Bronchial epithelial cell (primary cell): ENCODE measurements at regions not wholly inside any gene's neighbourhood (a gene's known extent, or its start where the extent isn't known, plus 50 kb on each side); places are given as distances from the start of the nearest gene placed in this dataset.

Source experiments
- DNase-seq: peaks from one replicate; pipeline ENCODE4 v3.0.0-alpha.2; 2010; ENCODE audit warnings: low read depth
- FAIRE-seq: peaks from 2 replicates; lab custom pipeline; 2011; peaks lifted over from hg19 to GRCh38; lab: Jason Lieb, UNC
- H3K27me3 ChIP-seq: 2 replicates; pipeline ENCODE4 v1.5.1; 2011; ENCODE audit warnings: low read length; ENCODE audit not compliant: control insufficient read depth, insufficient read depth
- H3K36me3 ChIP-seq: 2 replicates; pipeline ENCODE4 v1.5.1; 2011; ENCODE audit warnings: low read length; ENCODE audit not compliant: control insufficient read depth, insufficient read depth
- H3K4me3 ChIP-seq: 2 replicates; pipeline ENCODE4 v1.5.1; 2011; ENCODE audit warnings: mild to moderate bottlenecking, low read depth, low read length, control low read depth
- TF ChIP-seq, protein P1 (sequence below): IDR thresholded peaks from 2 replicates; pipeline ENCODE4 v1.5.1; 2011; ENCODE audit warnings: mild to moderate bottlenecking, moderate library complexity, low read length, control low read depth, inconsistent platforms; ENCODE audit not compliant: insufficient read depth, severe bottlenecking

DNA sequence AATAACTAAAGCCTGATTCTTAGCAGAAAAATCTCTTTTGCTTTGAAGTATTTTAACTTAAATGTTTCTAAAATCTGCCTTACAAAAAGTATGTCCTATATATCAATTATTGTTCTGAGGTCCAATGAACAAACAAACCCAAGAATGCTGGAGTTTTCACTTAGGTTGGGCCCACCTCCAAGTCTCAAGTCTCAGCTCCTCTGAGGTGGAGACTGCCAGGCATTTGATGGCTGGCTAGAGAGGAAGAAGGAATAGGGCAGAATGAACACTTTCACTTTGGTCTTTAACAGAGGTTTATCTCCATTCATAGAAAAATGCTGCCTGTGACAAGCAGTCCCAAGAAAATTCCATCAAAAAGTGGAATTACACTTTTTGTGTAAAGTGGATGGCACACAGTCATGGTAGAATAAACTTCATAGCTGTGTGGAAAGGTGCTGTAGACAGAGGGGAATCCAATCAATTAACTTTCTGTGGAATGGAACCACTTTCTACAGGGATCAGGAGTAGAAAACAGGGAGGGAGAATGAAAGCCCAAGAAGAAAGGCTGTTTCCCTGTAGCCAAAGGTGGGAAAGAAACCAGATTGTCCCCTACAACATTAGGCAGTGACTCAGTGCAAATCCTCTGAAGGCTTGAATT, 349.4 kb upstream of the RUNX1 start:
- FAIRE-seq (no peak), DNase-seq (no peak)
- TF ChIP-seq, protein P1, sequence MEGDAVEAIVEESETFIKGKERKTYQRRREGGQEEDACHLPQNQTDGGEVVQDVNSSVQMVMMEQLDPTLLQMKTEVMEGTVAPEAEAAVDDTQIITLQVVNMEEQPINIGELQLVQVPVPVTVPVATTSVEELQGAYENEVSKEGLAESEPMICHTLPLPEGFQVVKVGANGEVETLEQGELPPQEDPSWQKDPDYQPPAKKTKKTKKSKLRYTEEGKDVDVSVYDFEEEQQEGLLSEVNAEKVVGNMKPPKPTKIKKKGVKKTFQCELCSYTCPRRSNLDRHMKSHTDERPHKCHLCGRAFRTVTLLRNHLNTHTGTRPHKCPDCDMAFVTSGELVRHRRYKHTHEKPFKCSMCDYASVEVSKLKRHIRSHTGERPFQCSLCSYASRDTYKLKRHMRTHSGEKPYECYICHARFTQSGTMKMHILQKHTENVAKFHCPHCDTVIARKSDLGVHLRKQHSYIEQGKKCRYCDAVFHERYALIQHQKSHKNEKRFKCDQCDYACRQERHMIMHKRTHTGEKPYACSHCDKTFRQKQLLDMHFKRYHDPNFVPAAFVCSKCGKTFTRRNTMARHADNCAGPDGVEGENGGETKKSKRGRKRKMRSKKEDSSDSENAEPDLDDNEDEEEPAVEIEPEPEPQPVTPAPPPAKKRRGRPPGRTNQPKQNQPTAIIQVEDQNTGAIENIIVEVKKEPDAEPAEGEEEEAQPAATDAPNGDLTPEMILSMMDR: no peak
- H3K36me3 ChIP-seq: no peaks in the 10 kb centered on the region
- no peak overlapping the region for H3K4me3 ChIP-seq
- no peaks in the 10 kb centered on the region for H3K27me3 ChIP-seq

- Histone ChIP-seq H3K4me3 (no peak overlapping the region), H3K36me3 (no peaks in the 10 kb centered on the region), H3K27me3 (no peaks in the 10 kb centered on the region)
- FAIRE-seq: no peak
- DNase-seq: no peak
- TF ChIP-seq, protein P1: no peak
These were observed 348.7 kb upstream of the RUNX1 start for GRCh38 chr21:35397781-35398180.

DNA sequence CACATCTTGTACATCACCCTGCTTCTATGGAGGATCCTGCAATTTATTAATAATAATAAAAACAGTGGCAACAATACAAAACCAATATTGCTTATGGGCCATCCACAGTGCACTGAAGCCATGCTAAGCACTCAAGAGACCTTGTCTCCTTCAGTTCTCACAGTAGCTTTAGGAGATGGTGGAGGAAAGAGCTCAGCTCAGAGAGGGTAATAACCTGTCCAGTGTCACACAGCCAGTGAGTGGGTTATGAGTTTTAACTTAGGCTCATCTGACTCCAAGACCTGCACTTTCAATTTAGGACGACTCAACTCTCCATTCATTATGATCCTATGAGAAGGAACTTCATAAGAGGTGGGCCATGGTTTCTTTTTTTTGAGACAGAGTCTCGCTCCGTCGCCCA, 347.6 kb upstream of the RUNX1 start:
- FAIRE-seq (no peak), DNase-seq (no peak)
- Histone ChIP-seq H3K36me3 (no peaks in the 10 kb centered on the region), H3K27me3 (no peaks in the 10 kb centered on the region), H3K4me3 (no peak overlapping the region)
- TF ChIP-seq, protein P1: no peak

DNA sequence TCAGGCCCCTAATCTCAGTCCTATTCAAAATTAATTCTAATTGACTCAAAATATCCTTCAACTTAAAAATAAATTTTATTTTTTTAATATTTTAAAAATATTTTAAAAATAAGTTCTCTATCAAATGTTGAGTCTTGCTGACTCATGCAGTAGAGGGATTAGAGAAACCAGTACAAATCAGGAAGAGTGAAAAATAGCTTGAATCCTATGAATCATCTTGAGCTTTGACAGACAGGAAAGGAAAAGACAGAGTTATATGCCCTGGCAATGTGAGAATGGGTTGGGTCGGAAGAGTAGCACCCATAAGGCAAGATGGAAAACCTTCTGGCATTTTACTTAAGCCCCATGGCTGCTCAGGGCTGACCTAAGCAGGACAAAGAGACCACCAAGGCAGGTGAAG, 346.6 kb upstream of the RUNX1 start:
- H3K27me3 ChIP-seq: no peaks in the 10 kb centered on the region
- DNase-seq: peak; percentile 87
- H3K36me3 ChIP-seq: no peaks in the 10 kb centered on the region
- TF ChIP-seq, protein P1: no peak
- no peak for FAIRE-seq
- H3K4me3 ChIP-seq: no peak overlapping the region

- no peaks in the 10 kb centered on the region for H3K27me3 ChIP-seq
- FAIRE-seq (no peak), DNase-seq (peak; percentile 45)
- TF ChIP-seq, protein P1: no peak
- H3K4me3 ChIP-seq: no peak overlapping the region
- no peaks in the 10 kb centered on the region for H3K36me3 ChIP-seq
These were observed 345.7 kb upstream of the RUNX1 start for GRCh38 chr21:35394634-35395369.

DNA sequence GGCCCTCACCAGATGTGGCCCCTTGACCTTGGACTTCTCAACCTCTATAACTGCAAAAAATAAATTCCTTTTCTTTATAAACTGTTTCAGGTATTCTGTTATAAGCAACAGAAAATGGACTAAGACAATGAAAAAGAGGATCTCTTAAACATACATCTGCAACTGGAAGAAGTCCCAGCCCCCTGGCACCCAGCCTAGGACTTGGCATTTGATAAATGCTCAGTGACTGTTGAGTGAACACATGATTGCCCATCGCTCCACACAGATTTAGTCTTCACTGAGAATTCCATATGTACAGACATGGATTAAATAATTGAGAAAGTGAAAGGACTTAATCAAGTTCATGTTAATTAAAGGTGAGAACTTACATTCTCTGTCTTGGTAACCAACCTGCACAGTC, 344.9 kb upstream of the RUNX1 start:
- TF ChIP-seq, protein P1: no peak
- no peak for DNase-seq
- no peaks in the 10 kb centered on the region for H3K36me3 ChIP-seq

More for the DNA sequence above, 344.9 kb upstream of the RUNX1 start:
- Histone ChIP-seq H3K4me3 (no peak overlapping the region), H3K27me3 (no peaks in the 10 kb centered on the region)
- FAIRE-seq: no peak
